Sigmoid colon (tissue), 4 donors: ENCODE measurements at regions not wholly inside any gene's neighbourhood (a gene's known extent, or its start where the extent isn't known, plus 50 kb on each side); places are given as distances from the start of the nearest gene placed in this dataset.

Experiments used
- EP300 ChIP-seq, 4 donors: sonication (generic); formaldehyde crosslinking; IDR thresholded peaks; one replicate each; pipeline ENCODE4 v1.6.1; 2017; ENCODE audit warnings: antibody characterized with exemption in 4 of 4
- TF ChIP-seq, protein P1 (sequence below), 4 experiments: fragments of 450-650 bp in 3 of 4; fragments of 200-600 bp in 1 of 4; IDR thresholded peaks; one replicate each; pipeline ENCODE4 v1.5.1; 2016 to 2019; ENCODE audit warnings: antibody characterized with exemption in 4 of 4, mild to moderate bottlenecking in 3 of 4, moderate library complexity in 2 of 4

GRCh38 chr11:70669871-70670675, 271.7 kb downstream of the CTTN start:
- TF ChIP-seq, protein P1, sequence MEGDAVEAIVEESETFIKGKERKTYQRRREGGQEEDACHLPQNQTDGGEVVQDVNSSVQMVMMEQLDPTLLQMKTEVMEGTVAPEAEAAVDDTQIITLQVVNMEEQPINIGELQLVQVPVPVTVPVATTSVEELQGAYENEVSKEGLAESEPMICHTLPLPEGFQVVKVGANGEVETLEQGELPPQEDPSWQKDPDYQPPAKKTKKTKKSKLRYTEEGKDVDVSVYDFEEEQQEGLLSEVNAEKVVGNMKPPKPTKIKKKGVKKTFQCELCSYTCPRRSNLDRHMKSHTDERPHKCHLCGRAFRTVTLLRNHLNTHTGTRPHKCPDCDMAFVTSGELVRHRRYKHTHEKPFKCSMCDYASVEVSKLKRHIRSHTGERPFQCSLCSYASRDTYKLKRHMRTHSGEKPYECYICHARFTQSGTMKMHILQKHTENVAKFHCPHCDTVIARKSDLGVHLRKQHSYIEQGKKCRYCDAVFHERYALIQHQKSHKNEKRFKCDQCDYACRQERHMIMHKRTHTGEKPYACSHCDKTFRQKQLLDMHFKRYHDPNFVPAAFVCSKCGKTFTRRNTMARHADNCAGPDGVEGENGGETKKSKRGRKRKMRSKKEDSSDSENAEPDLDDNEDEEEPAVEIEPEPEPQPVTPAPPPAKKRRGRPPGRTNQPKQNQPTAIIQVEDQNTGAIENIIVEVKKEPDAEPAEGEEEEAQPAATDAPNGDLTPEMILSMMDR (IDR thresholded peaks at IDR 0.05) = no peak
- no peak for TF ChIP-seq EP300 (IDR thresholded peaks at IDR 0.05)
